HEK293T (cell line): ENCODE measurements at regions not wholly inside any gene's neighbourhood (a gene's known extent, or its start where the extent isn't known, plus 50 kb on each side); places are given as distances from the start of the nearest gene placed in this dataset.

Source experiments
- CTBP1 ChIP-seq: fragments of 450-650 bp; IDR thresholded peaks from 2 replicates; pipeline ENCODE4 v1.6.1; 2016; ENCODE audit warnings: borderline replicate concordance
- ELF4 ChIP-seq: fragments of 450-650 bp; IDR thresholded peaks from 2 replicates; pipeline ENCODE4 v1.6.1; 2017; ENCODE audit warnings: antibody characterized with exemption
- FOXA1 ChIP-seq: fragments of 450-650 bp; IDR thresholded peaks from 2 replicates; pipeline ENCODE4 v1.6.1; 2016; ENCODE audit warnings: mild to moderate bottlenecking
- FOXM1 ChIP-seq: fragments of 450-650 bp; IDR thresholded peaks from 2 replicates; pipeline ENCODE4 v1.6.1; 2017; ENCODE audit warnings: mild to moderate bottlenecking, borderline replicate concordance
- HDGF ChIP-seq: fragments of 450-650 bp; IDR thresholded peaks from 2 replicates; pipeline ENCODE4 v1.6.1; 2017; ENCODE audit warnings: antibody characterized with exemption, borderline replicate concordance
- NFRKB ChIP-seq: fragments of 450-650 bp; IDR thresholded peaks from 2 replicates; pipeline ENCODE4 v1.6.1; 2016; ENCODE audit warnings: mild to moderate bottlenecking, moderate library complexity
- TARDBP ChIP-seq: fragments of 450-650 bp; IDR thresholded peaks from 2 replicates; pipeline ENCODE4 v1.6.1; 2016

DNA sequence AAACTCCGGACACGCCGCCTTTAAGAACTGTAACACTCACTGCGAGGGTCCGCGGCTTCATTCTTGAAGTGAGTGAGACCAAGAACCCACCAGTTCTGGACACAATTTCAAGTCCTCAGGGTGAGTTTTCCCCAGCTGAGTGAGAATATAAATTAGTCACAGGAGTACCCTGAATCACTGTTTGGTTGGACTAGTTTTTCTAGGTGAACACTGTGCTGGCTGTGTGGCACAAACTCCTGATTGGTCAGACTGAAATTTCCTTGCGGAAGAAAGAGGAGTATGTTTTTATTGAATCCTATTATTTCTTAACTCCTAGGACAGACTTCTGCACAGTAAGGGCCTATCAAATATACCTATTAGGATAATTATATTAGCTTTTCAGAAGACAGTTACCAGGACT, 288.1 kb upstream of the UBE2E3 start:
- TF ChIP-seq CTBP1 (no peak), ELF4 (no peak), FOXA1 (no peak), NFRKB (no peak), FOXM1 (no peak), TARDBP (no peak), HDGF (no peak)
